RWPE1 (cell line): ENCODE measurements at regions not wholly inside any gene's neighbourhood (a gene's known extent, or its start where the extent isn't known, plus 50 kb on each side); places are given as distances from the start of the nearest gene placed in this dataset.

Source experiments
- CTCF ChIA-PET: fragments of 350-600 bp; sonication (Branson Sonifier 250); formaldehyde crosslinking; extraction: SDS; loops from one replicate; lab custom pipeline; 2021; lab: Yijun Ruan, JAX
- POLR2A ChIA-PET: fragments of 400-600 bp; formaldehyde crosslinking; extraction: SDS; loops from one replicate; lab custom pipeline; 2020; ENCODE audit warnings: antibody characterized with exemption; ENCODE audit not compliant: low non-redundant PET; lab: Yijun Ruan, JAX
- DNase-seq: peaks from one replicate; pipeline ENCODE4 v3.0.0; 2012; ENCODE audit warnings: low spot score
- H3K27ac ChIP-seq: fragments of 450-650 bp; 2 replicates; pipeline ENCODE4 v1.5.1; 2017
- CTCF ChIP-seq: fragments of 450-650 bp; conservative IDR thresholded peaks from 2 replicates; pipeline ENCODE4 v1.5.1; 2017; ENCODE audit warnings: low read depth, mild to moderate bottlenecking

- CTCF ChIA-PET = no interaction called here
- H3K27ac ChIP-seq = no peak overlapping the region
- TF ChIP-seq CTCF = no peak
- DNase-seq = no peak
- POLR2A ChIA-PET = no interaction called here
Observed at GRCh38 chr5:98578438-98578837, 195.0 kb upstream of the RGMB start.

DNA sequence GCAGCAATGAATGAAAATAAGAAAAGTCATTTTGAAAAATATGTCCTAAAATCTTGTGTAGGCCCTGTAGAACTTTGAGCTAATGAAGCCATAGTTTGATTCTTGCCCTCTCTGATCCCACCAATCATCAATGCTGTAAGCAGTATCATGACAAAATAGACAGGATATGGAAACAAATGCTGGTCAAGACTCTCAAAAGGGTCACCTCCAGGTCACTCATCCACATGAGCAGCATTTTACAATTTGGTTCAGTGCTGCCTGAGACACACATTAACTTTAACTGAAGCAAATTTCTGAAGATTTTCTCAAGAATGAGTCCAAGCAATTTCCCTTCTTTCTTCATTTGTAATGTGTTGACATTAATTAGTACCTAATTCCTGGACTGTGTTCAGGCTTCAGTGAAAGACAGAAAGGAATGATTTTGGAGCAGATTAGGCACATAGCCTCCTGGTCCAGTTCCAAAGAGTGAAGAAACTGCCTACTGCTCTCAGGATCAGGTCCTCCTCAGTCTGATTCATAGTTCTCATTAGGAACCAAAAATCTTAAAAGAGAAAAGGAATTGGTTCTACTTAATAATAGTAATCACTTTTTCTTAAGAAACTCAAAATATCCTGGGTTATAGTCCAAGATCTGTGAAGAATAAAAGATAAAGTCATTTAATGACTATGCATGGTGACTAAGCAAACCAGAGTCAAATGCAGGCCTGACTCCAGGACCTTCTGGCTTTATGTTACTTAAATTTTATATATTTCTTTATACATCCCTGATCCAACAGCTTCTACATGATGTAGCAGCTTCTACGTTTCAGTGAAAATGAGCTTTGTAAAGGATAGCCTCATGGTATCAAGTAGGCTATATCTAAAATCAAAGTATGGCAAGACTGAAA, 192.1 kb upstream of the RGMB start:
- no peak overlapping the region for H3K27ac ChIP-seq
- no peak for DNase-seq
- ChIA-PET POLR2A (no interaction called here), CTCF (interaction anchor here (0.6 to 1.1 kb wide), 3 partner anchors 16 to 451 kb away, joined by 3 to 4 read pairs (median 3); no protein-coding TSS in a partner anchor)
- no peak for TF ChIP-seq CTCF

DNA sequence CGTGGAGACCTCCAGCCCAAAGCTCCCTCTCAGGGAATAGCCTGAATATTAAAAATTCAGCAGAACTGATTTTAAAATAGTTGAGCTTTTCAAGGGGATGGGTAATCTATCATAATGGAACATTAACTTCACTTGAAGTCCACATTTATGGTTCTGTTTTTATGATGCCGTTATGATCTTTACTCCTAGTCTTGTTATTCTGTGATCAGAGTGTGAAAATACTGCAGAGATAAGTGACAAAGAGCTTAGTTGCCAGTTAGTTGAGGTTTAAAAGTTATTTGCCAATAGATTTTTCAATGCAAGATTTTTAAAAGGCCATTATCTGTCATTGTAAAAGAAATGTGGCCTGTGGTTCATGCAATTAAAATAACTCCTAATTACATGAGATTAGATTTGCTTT, 189.9 kb upstream of the RGMB start:
- POLR2A ChIA-PET = no interaction called here
- no peak for TF ChIP-seq CTCF
- H3K27ac ChIP-seq = no peak overlapping the region
- CTCF ChIA-PET = interaction anchor here (0.7 kb wide), 1 partner anchor 211 kb away, joined by 3 read pairs; no protein-coding TSS in a partner anchor
- no peak for DNase-seq

GRCh38 chr5:98585661-98586310, 187.7 kb upstream of the RGMB start:
- POLR2A ChIA-PET = no interaction called here
- TF ChIP-seq CTCF = no peak
- no peak overlapping the region for H3K27ac ChIP-seq
- CTCF ChIA-PET = interaction anchor here (0.6 kb wide), 1 partner anchor 289 kb away, joined by 7 read pairs; no protein-coding TSS in a partner anchor
- no peak for DNase-seq

DNA sequence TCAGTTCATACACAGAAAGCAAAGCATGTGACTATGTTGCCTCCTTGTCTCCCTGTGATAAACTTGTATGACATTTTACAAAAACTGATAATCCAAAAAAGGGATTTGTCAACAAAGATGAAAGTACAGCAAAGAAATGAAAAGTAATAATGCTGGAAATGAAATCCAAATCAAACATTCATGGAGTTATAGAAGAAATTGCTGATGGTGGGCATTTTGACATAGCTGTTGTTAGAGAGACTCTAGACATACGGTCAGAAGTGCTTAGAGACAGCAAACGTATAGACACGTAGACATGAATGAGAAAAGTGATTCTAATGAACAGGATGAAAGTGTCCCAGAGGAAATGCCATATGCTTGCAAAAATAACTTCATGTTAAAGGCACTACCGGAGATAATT, 186.9 kb upstream of the RGMB start:
- TF ChIP-seq CTCF = no peak
- no peak overlapping the region for H3K27ac ChIP-seq
- no peak for DNase-seq
- CTCF ChIA-PET = no interaction called here
- POLR2A ChIA-PET = no interaction called here

DNA sequence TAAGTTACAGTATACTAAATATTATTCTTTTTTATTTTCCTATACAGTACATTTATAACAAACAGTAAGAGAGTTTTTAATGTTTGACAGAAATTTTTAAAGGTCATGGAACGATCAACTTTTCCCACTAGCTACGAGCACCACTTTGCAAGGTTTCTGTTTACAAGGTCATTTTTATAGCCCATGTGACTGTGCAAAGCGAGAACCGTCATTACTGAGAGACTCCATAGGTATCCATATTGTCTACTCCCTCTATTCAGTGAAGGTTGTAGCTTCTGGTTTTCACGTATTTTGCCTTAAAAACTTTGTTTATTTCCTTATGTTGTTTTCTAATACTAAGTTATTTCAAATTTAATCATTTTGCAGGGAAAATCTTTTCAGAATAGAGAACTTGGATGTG, 186.3 kb upstream of the RGMB start:
- ChIA-PET CTCF (no interaction called here), POLR2A (no interaction called here)
- TF ChIP-seq CTCF = no peak

More for the DNA sequence above, 186.3 kb upstream of the RGMB start:
- DNase-seq = no peak
- no peak overlapping the region for H3K27ac ChIP-seq
